ENCODE measurements at regions not wholly inside any gene's neighbourhood (a gene's known extent, or its start where the extent isn't known, plus 50 kb on each side); places are given as distances from the start of the nearest gene placed in this dataset.

GRCh38 chr6:121857551-121857950 is 422.1 kb downstream of the GJA1 start:
- TF ChIP-seq POLR2AphosphoS5 (IDR thresholded peaks at IDR 0.05; ENCODE audit: low read depth, low read length), result no peak
- no peak for TF ChIP-seq REST (IDR thresholded peaks at IDR 0.05; ENCODE audit: insufficient read depth in 1 of 2, low read depth in 2 of 2, low read length in 2 of 2)
- no peak for TF ChIP-seq TAF1 (IDR thresholded peaks at IDR 0.05; ENCODE audit: borderline replicate concordance, insufficient read depth, low read length)
- TF ChIP-seq SIN3A (IDR thresholded peaks at IDR 0.05; ENCODE audit: borderline replicate concordance, insufficient read depth, low read length), result no peak

Data from PFSK-1 (cell line).